ENCODE measurements at regions not wholly inside any gene's neighbourhood (a gene's known extent, or its start where the extent isn't known, plus 50 kb on each side); places are given as distances from the start of the nearest gene placed in this dataset.

GRCh38 chr15:87645723-87646122, 610.8 kb downstream of the NTRK3 start:
- TF ChIP-seq CTCF (conservative IDR thresholded peaks at IDR 0.05), result no peak
- TF ChIP-seq EZH2 (IDR thresholded peaks at IDR 0.05; ENCODE audit: low read depth), result no peak

Measured in PC-9 (cell line).